Lower lobe of right lung (tissue), 2 donors: ENCODE measurements at regions not wholly inside any gene's neighbourhood (a gene's known extent, or its start where the extent isn't known, plus 50 kb on each side); places are given as distances from the start of the nearest gene placed in this dataset.

ENCODE experiments used
- ATAC-seq, 2 donors: fragments of 200-7000 bp; cut with Tn5 transposase; one replicate each; pipeline ENCODE4 v1.9.1; 2020 to 2022; ENCODE audit warnings: mild to moderate bottlenecking in 2 of 2, moderate library complexity in 2 of 2
- DNase-seq: peaks from one replicate; pipeline ENCODE4 v3.0.0-alpha.2; 2020
- H3K27ac ChIP-seq: fragments of 200-600 bp; one replicate; pipeline ENCODE4 v1.8.0; 2022
- H3K27me3 ChIP-seq: fragments of 200-600 bp; one replicate; pipeline ENCODE4 v1.8.0; 2022; ENCODE audit warnings: low read depth
- H3K36me3 ChIP-seq: fragments of 200-600 bp; one replicate; pipeline ENCODE4 v1.8.0; 2022; ENCODE audit warnings: mild to moderate bottlenecking
- H3K4me1 ChIP-seq: fragments of 200-600 bp; one replicate; pipeline ENCODE4 v1.8.0; 2022
- H3K4me3 ChIP-seq: fragments of 200-600 bp; one replicate; pipeline ENCODE4 v1.8.0; 2022; ENCODE audit warnings: mild to moderate bottlenecking
- H3K9me3 ChIP-seq: fragments of 200-600 bp; one replicate; pipeline ENCODE4 v1.8.0; 2022
- CTCF ChIP-seq: fragments of 200-600 bp; IDR thresholded peaks from one replicate; pipeline ENCODE4 v1.8.0; 2022; ENCODE audit warnings: antibody characterized with exemption, mild to moderate bottlenecking
- intact Hi-C: fragments of 100-400 bp; cut with DNase I; formaldehyde crosslinking; loops from one replicate; pipeline ENCODE4 v1.11.0; 2022
- donor health status: DM: no; HTN: yes; CAD: no; lungs with severe emphysema.

GRCh38 chr18:68418226-68418868 lies 296.6 kb downstream of the TMX3 start:
- H3K9me3 ChIP-seq: no peaks in the 10 kb centered on the region
- no peak for ATAC-seq
- no peaks in the 10 kb centered on the region for H3K27me3 ChIP-seq
- TF ChIP-seq CTCF: no peak
- no peak for DNase-seq
- no peak overlapping the region for H3K27ac ChIP-seq
- H3K4me1 ChIP-seq: no peaks in the 10 kb centered on the region
- intact Hi-C loops: no loop called here
- no peaks in the 10 kb centered on the region for H3K36me3 ChIP-seq
- no peak overlapping the region for H3K4me3 ChIP-seq

GRCh38 chr18:68417826-68418225 lies 297.1 kb downstream of the TMX3 start:
- Histone ChIP-seq H3K27ac (no peak overlapping the region), H3K36me3 (no peaks in the 10 kb centered on the region), H3K4me1 (no peaks in the 10 kb centered on the region), H3K27me3 (no peaks in the 10 kb centered on the region), H3K9me3 (no peaks in the 10 kb centered on the region), H3K4me3 (no peak overlapping the region)
- no peak for TF ChIP-seq CTCF
- DNase-seq: no peak
- intact Hi-C loops: no loop called here
- no peak for ATAC-seq

- no peak overlapping the region for H3K4me3 ChIP-seq
- no peak for TF ChIP-seq CTCF
- no peaks in the 10 kb centered on the region for H3K36me3 ChIP-seq
- intact Hi-C loops: no loop called here
- no peaks in the 10 kb centered on the region for H3K9me3 ChIP-seq
- no peaks in the 10 kb centered on the region for H3K4me1 ChIP-seq
- ATAC-seq (no peak), DNase-seq (no peak)
- no peak overlapping the region for H3K27ac ChIP-seq
- no peaks in the 10 kb centered on the region for H3K27me3 ChIP-seq
Observed at GRCh38 chr18:68417166-68417799, 297.6 kb downstream of the TMX3 start.

- Histone ChIP-seq H3K4me3 (no peak overlapping the region), H3K36me3 (no peaks in the 10 kb centered on the region), H3K27ac (no peak overlapping the region), H3K27me3 (no peaks in the 10 kb centered on the region), H3K9me3 (no peaks in the 10 kb centered on the region), H3K4me1 (no peaks in the 10 kb centered on the region)
- DNase-seq: no peak
- ATAC-seq: no peak
- TF ChIP-seq CTCF: no peak
- intact Hi-C loops: no loop called here
Observed at GRCh38 chr18:68414407-68414806, 300.5 kb downstream of the TMX3 start.

- Histone ChIP-seq H3K4me3 (no peak overlapping the region), H3K36me3 (no peaks in the 10 kb centered on the region), H3K4me1 (no peaks in the 10 kb centered on the region), H3K27me3 (no peaks in the 10 kb centered on the region), H3K27ac (no peak overlapping the region), H3K9me3 (no peaks in the 10 kb centered on the region)
- ATAC-seq (no peak), DNase-seq (no peak)
- no peak for TF ChIP-seq CTCF
- intact Hi-C loops: no loop called here
Observed at GRCh38 chr18:68409576-68409975, 305.3 kb downstream of the TMX3 start.
